ENCODE measurements at regions not wholly inside any gene's neighbourhood (a gene's known extent, or its start where the extent isn't known, plus 50 kb on each side); places are given as distances from the start of the nearest gene placed in this dataset.
"Not testable (repeated sequence)": the region's sequence is repeated elsewhere in the genome, so short reads cannot be mapped to it uniquely, and the experiment has no call there.

GRCh38 chr10:30170814-30171213 is 111.4 kb upstream of the JCAD start:
- TF ChIP-seq CTCF (IDR thresholded peaks at IDR 0.05; ENCODE audit: borderline replicate concordance, extremely low read depth, low read length, poor library complexity, severe bottlenecking) (no peak), EZH2 (IDR thresholded peaks at IDR 0.05; ENCODE audit: borderline replicate concordance, low read depth, low read length, severe bottlenecking) (no peak)
- no peaks in the 10 kb centered on the region for H3K27me3 ChIP-seq (ENCODE audit: insufficient read depth, low read length, poor library complexity)
- H3K4me1 ChIP-seq (ENCODE audit: insufficient read depth, low read length): no peaks in the 10 kb centered on the region
- no peaks in the 10 kb centered on the region for H3K36me3 ChIP-seq (ENCODE audit: insufficient read depth, low read length)
- H3K79me2 ChIP-seq (ENCODE audit: insufficient read depth, low read length): no peaks in the 10 kb centered on the region
- no peak overlapping the region for H3K4me2 ChIP-seq (ENCODE audit: insufficient read depth, low read length)
- no peak overlapping the region for H2AFZ ChIP-seq (ENCODE audit: low read depth, low read length)
- no peak overlapping the region for H3K4me3 ChIP-seq (ENCODE audit: low read depth in 1 of 2, low read length in 2 of 2)
- no peaks in the 10 kb centered on the region for H3K9me3 ChIP-seq (ENCODE audit: insufficient read depth, low read length, severe bottlenecking)
- H3K27ac ChIP-seq (ENCODE audit: low read length): no peak overlapping the region
- no peak for ATAC-seq (ENCODE audit: insufficient read depth, low read depth)
- DNase-seq: no peak
- H4K20me1 ChIP-seq (ENCODE audit: insufficient read depth, low read length): no peaks in the 10 kb centered on the region
- no peak overlapping the region for H3K9ac ChIP-seq (ENCODE audit: low read depth, low read length)

- Histone ChIP-seq H3K27ac (ENCODE audit: low read length) (no peak overlapping the region), H3K4me3 (ENCODE audit: low read depth in 1 of 2, low read length in 2 of 2) (no peak overlapping the region), H3K9me3 (ENCODE audit: insufficient read depth, low read length, severe bottlenecking) (no peaks in the 10 kb centered on the region), H2AFZ (ENCODE audit: low read depth, low read length) (no peak overlapping the region), H3K4me2 (ENCODE audit: insufficient read depth, low read length) (no peak overlapping the region), H3K27me3 (ENCODE audit: insufficient read depth, low read length, poor library complexity) (no peaks in the 10 kb centered on the region), H4K20me1 (ENCODE audit: insufficient read depth, low read length) (no peaks in the 10 kb centered on the region), H3K79me2 (ENCODE audit: insufficient read depth, low read length) (no peaks in the 10 kb centered on the region), H3K36me3 (ENCODE audit: insufficient read depth, low read length) (no peaks in the 10 kb centered on the region), H3K9ac (ENCODE audit: low read depth, low read length) (no peak overlapping the region), H3K4me1 (ENCODE audit: insufficient read depth, low read length) (no peaks in the 10 kb centered on the region)
- ATAC-seq (ENCODE audit: insufficient read depth, low read depth) (no peak), DNase-seq (no peak)
- TF ChIP-seq CTCF (IDR thresholded peaks at IDR 0.05; ENCODE audit: borderline replicate concordance, extremely low read depth, low read length, poor library complexity, severe bottlenecking) (no peak), EZH2 (IDR thresholded peaks at IDR 0.05; ENCODE audit: borderline replicate concordance, low read depth, low read length, severe bottlenecking) (no peak)
Observed at GRCh38 chr10:30170146-30170545, 110.8 kb upstream of the JCAD start.

GRCh38 chr10:30169342-30169741 is 110.0 kb upstream of the JCAD start:
- no peaks in the 10 kb centered on the region for H4K20me1 ChIP-seq (ENCODE audit: insufficient read depth, low read length)
- H3K27ac ChIP-seq (ENCODE audit: low read length): no peak overlapping the region
- no peaks in the 10 kb centered on the region for H3K9me3 ChIP-seq (ENCODE audit: insufficient read depth, low read length, severe bottlenecking)
- no peaks in the 10 kb centered on the region for H3K79me2 ChIP-seq (ENCODE audit: insufficient read depth, low read length)
- no peak overlapping the region for H3K9ac ChIP-seq (ENCODE audit: low read depth, low read length)
- H3K27me3 ChIP-seq (ENCODE audit: insufficient read depth, low read length, poor library complexity): no peaks in the 10 kb centered on the region
- ATAC-seq (ENCODE audit: insufficient read depth, low read depth): no peak
- no peak overlapping the region for H2AFZ ChIP-seq (ENCODE audit: low read depth, low read length)
- TF ChIP-seq EZH2 (IDR thresholded peaks at IDR 0.05; ENCODE audit: borderline replicate concordance, low read depth, low read length, severe bottlenecking): no peak
- TF ChIP-seq CTCF (IDR thresholded peaks at IDR 0.05; ENCODE audit: borderline replicate concordance, extremely low read depth, low read length, poor library complexity, severe bottlenecking): no peak
- no peaks in the 10 kb centered on the region for H3K36me3 ChIP-seq (ENCODE audit: insufficient read depth, low read length)
- H3K4me2 ChIP-seq (ENCODE audit: insufficient read depth, low read length): no peak overlapping the region
- no peaks in the 10 kb centered on the region for H3K4me1 ChIP-seq (ENCODE audit: insufficient read depth, low read length)
- H3K4me3 ChIP-seq (ENCODE audit: low read depth in 1 of 2, low read length in 2 of 2): no peak overlapping the region
- no peak for DNase-seq

- no peak overlapping the region for H2AFZ ChIP-seq (ENCODE audit: low read depth, low read length)
- no peaks in the 10 kb centered on the region for H3K27me3 ChIP-seq (ENCODE audit: insufficient read depth, low read length, poor library complexity)
- no peaks in the 10 kb centered on the region for H3K9me3 ChIP-seq (ENCODE audit: insufficient read depth, low read length, severe bottlenecking)
- no peak overlapping the region for H3K9ac ChIP-seq (ENCODE audit: low read depth, low read length)
- H3K36me3 ChIP-seq (ENCODE audit: insufficient read depth, low read length): no peaks in the 10 kb centered on the region
- H3K4me3 ChIP-seq (ENCODE audit: low read depth in 1 of 2, low read length in 2 of 2): no peak overlapping the region
- DNase-seq (no peak), ATAC-seq (ENCODE audit: insufficient read depth, low read depth) (no peak)
- H4K20me1 ChIP-seq (ENCODE audit: insufficient read depth, low read length): no peaks in the 10 kb centered on the region
- no peaks in the 10 kb centered on the region for H3K79me2 ChIP-seq (ENCODE audit: insufficient read depth, low read length)
- TF ChIP-seq EZH2 (IDR thresholded peaks at IDR 0.05; ENCODE audit: borderline replicate concordance, low read depth, low read length, severe bottlenecking): no peak
- no peak for TF ChIP-seq CTCF (IDR thresholded peaks at IDR 0.05; ENCODE audit: borderline replicate concordance, extremely low read depth, low read length, poor library complexity, severe bottlenecking)
- H3K4me2 ChIP-seq (ENCODE audit: insufficient read depth, low read length): no peak overlapping the region
- H3K4me1 ChIP-seq (ENCODE audit: insufficient read depth, low read length): no peaks in the 10 kb centered on the region
- H3K27ac ChIP-seq (ENCODE audit: low read length): no peak overlapping the region
Observed at GRCh38 chr10:30166929-30167328, 107.5 kb upstream of the JCAD start.

GRCh38 chr10:30163410-30163809 is 104.0 kb upstream of the JCAD start:
- not testable (repeated sequence) for H2AFZ ChIP-seq (ENCODE audit: low read depth, low read length); H3K9ac ChIP-seq (ENCODE audit: low read depth, low read length); H4K20me1 ChIP-seq (ENCODE audit: insufficient read depth, low read length); H3K4me2 ChIP-seq (ENCODE audit: insufficient read depth, low read length); H3K36me3 ChIP-seq (ENCODE audit: insufficient read depth, low read length); H3K79me2 ChIP-seq (ENCODE audit: insufficient read depth, low read length); ATAC-seq (ENCODE audit: insufficient read depth, low read depth); H3K9me3 ChIP-seq (ENCODE audit: insufficient read depth, low read length, severe bottlenecking); H3K27ac ChIP-seq (ENCODE audit: low read length); H3K4me3 ChIP-seq (ENCODE audit: low read depth in 1 of 2, low read length in 2 of 2); H3K4me1 ChIP-seq (ENCODE audit: insufficient read depth, low read length); DNase-seq; H3K27me3 ChIP-seq (ENCODE audit: insufficient read depth, low read length, poor library complexity)
